WTC11 (cell line): ENCODE measurements at regions not wholly inside any gene's neighbourhood (a gene's known extent, or its start where the extent isn't known, plus 50 kb on each side); places are given as distances from the start of the nearest gene placed in this dataset.

Experiments used
- ATAC-seq: fragments of 200-7000 bp; cut with Tn5 transposase; 2 replicates; pipeline ENCODE4 v1.10.0; 2021; ENCODE audit warnings: mild to moderate bottlenecking, moderate library complexity
- CTCF ChIA-PET: fragments of 300-600 bp; sonication (Branson Sonifier 250); formaldehyde crosslinking; loops from one replicate; lab custom pipeline; 2021; ENCODE audit warnings: antibody characterized with exemption; lab: Charles Lee
- POLR2A ChIA-PET: fragments of 350-600 bp; sonication (Branson Sonifier 250); formaldehyde crosslinking; loops from one replicate; lab custom pipeline; 2021; ENCODE audit warnings: antibody characterized with exemption; lab: Charles Lee
- DNase-seq: peaks from one replicate; pipeline ENCODE4 v3.0.0; 2021; ENCODE audit warnings: low spot score
- H3K27ac Mint-ChIP-seq: 2 replicates; pipeline ENCODE4 v1.8.0; 2021; ENCODE audit warnings: mixed read lengths
- H3K27me3 Mint-ChIP-seq: 2 replicates; pipeline ENCODE4 v1.8.0; 2021; ENCODE audit warnings: low read depth, mild to moderate bottlenecking, moderate library complexity, mixed read lengths
- H3K36me3 Mint-ChIP-seq: 2 replicates; pipeline ENCODE4 v1.8.0; 2021; ENCODE audit warnings: mixed read lengths
- H3K4me1 Mint-ChIP-seq: 2 replicates; pipeline ENCODE4 v1.8.0; 2022; ENCODE audit warnings: mixed read lengths
- H3K4me3 Mint-ChIP-seq: 2 replicates; pipeline ENCODE4 v1.8.0; 2021; ENCODE audit warnings: mild to moderate bottlenecking, moderate library complexity, mixed read lengths
- H3K9me3 Mint-ChIP-seq: 2 replicates; pipeline ENCODE4 v1.8.0; 2021; ENCODE audit warnings: mixed read lengths
- CREM ChIP-seq: sonication (generic); formaldehyde crosslinking; IDR thresholded peaks from 2 replicates; pipeline ENCODE4 v1.8.1; 2022; ENCODE audit warnings: mild to moderate bottlenecking, missing genetic modification reagents, moderate library complexity
- FOXK1 ChIP-seq: sonication (generic); formaldehyde crosslinking; IDR thresholded peaks from 2 replicates; pipeline ENCODE4 v1.8.0; 2022; ENCODE audit warnings: mild to moderate bottlenecking, moderate library complexity, missing genetic modification reagents
- GABPB1 ChIP-seq: sonication (generic); formaldehyde crosslinking; IDR thresholded peaks from 2 replicates; pipeline ENCODE4 v1.8.1; 2023; ENCODE audit warnings: mild to moderate bottlenecking, missing genetic modification reagents
- GRHL2 ChIP-seq: fragments of 250-450 bp; sonication (Bioruptor Pico); IDR thresholded peaks from 2 replicates; pipeline ENCODE4 v1.8.0; 2022; ENCODE audit warnings: mild to moderate bottlenecking, moderate library complexity; ENCODE audit not compliant: insufficient replicate concordance, severe bottlenecking
- HMGA2 ChIP-seq: fragments of 250-450 bp; sonication (Bioruptor Pico); IDR thresholded peaks from 2 replicates; pipeline ENCODE4 v1.4.0; 2021; ENCODE audit warnings: mild to moderate bottlenecking, moderate library complexity
- KAT7 ChIP-seq: sonication (generic); formaldehyde crosslinking; IDR thresholded peaks from 2 replicates; pipeline ENCODE4 v1.8.1; 2023; ENCODE audit warnings: missing genetic modification reagents, mild to moderate bottlenecking, borderline replicate concordance
- MXD4 ChIP-seq: fragments of 250-450 bp; sonication (Bioruptor Pico); IDR thresholded peaks from 2 replicates; pipeline ENCODE4 v1.8.0; 2021; ENCODE audit warnings: mild to moderate bottlenecking, moderate library complexity, borderline replicate concordance
- SOX15 ChIP-seq: fragments of 250-450 bp; sonication (Bioruptor Pico); IDR thresholded peaks from 2 replicates; pipeline ENCODE4 v1.9.0; 2021; ENCODE audit warnings: mild to moderate bottlenecking
- ZNF219 ChIP-seq: sonication (generic); formaldehyde crosslinking; IDR thresholded peaks from 2 replicates; pipeline ENCODE4 v1.8.0; 2023; ENCODE audit warnings: missing genetic modification reagents, mild to moderate bottlenecking, borderline replicate concordance
- ZNF317 ChIP-seq: sonication (generic); formaldehyde crosslinking; IDR thresholded peaks from 2 replicates; pipeline ENCODE4 v1.8.1; 2023; ENCODE audit warnings: low read depth, mild to moderate bottlenecking, moderate library complexity, missing genetic modification reagents, borderline replicate concordance
- ZNF423 ChIP-seq: fragments of 250-450 bp; sonication (Bioruptor Pico); IDR thresholded peaks from 2 replicates; pipeline ENCODE4 v2.1.2; 2022; ENCODE audit warnings: mild to moderate bottlenecking, moderate library complexity
- TF ChIP-seq, protein P1 (sequence below): fragments of 250-450 bp; sonication (Bioruptor Pico); IDR thresholded peaks from 2 replicates; pipeline ENCODE4 v1.8.0; 2021; ENCODE audit warnings: mild to moderate bottlenecking
- TF ChIP-seq, protein P2 (sequence below): sonication (generic); formaldehyde crosslinking; IDR thresholded peaks from 2 replicates; pipeline ENCODE4 v1.8.0; 2022; ENCODE audit warnings: mild to moderate bottlenecking, missing genetic modification reagents
- TF ChIP-seq, protein P3 (sequence below): fragments of 200-600 bp; IDR thresholded peaks from 2 replicates; pipeline ENCODE4 v1.8.0; 2022; ENCODE audit warnings: antibody characterized with exemption
- TF ChIP-seq, protein P4 (sequence below): fragments of 250-450 bp; sonication (Bioruptor Pico); IDR thresholded peaks from 2 replicates; pipeline ENCODE4 v1.9.0; 2021; ENCODE audit warnings: mild to moderate bottlenecking, borderline replicate concordance
- TF ChIP-seq, protein P5 (sequence below): sonication (generic); formaldehyde crosslinking; IDR thresholded peaks from 2 replicates; pipeline ENCODE4 v1.8.0; 2023; ENCODE audit warnings: mild to moderate bottlenecking, missing genetic modification reagents
- TF ChIP-seq, protein P6 (sequence below): fragments of 250-450 bp; sonication (Bioruptor Pico); IDR thresholded peaks from 2 replicates; pipeline ENCODE4 v1.9.0; 2021; ENCODE audit warnings: mild to moderate bottlenecking
- TF ChIP-seq, protein P7 (sequence below): sonication (generic); formaldehyde crosslinking; IDR thresholded peaks from 2 replicates; pipeline ENCODE4 v1.8.1; 2023; ENCODE audit warnings: mild to moderate bottlenecking, missing genetic modification reagents, moderate library complexity
- TF ChIP-seq, protein P8 (sequence below): sonication (generic); formaldehyde crosslinking; IDR thresholded peaks from 2 replicates; pipeline ENCODE4 v1.8.1; 2023; ENCODE audit warnings: mild to moderate bottlenecking, missing genetic modification reagents, borderline replicate concordance
- TF ChIP-seq, protein P9 (sequence below): sonication (generic); formaldehyde crosslinking; IDR thresholded peaks from 2 replicates; pipeline ENCODE4 v1.8.0; 2022; ENCODE audit warnings: mild to moderate bottlenecking, missing genetic modification reagents

DNA sequence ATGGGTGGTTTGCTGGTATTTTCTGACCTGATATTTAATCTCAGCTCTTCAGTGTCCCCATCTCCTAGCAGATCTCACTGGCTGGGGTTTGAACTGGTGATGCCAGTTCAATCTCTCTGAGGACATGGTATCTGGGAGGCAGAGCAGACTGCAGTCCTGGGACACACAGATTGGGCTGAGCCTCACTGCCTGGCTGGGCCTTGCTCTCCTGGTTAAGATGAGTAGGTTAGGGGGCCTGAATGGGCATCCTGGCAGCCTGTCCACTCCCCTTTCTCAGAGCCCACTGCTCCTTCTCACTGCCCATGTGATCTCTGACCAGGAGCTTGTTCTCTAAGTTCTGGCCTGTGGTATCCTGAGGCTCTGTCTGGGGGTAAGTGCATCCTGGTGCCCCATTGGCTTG, 363.4 kb downstream of the GLRX3 start:
- DNase-seq: no peak
- peaks cover 84% of the 10 kb centered on the region for H3K36me3 Mint-ChIP-seq
- H3K9me3 Mint-ChIP-seq: peaks cover 92% of the 10 kb centered on the region
- H3K27me3 Mint-ChIP-seq: peaks cover 25% of the 10 kb centered on the region
- no peak overlapping the region for H3K4me3 Mint-ChIP-seq
- ChIA-PET CTCF (no interaction called here), POLR2A (no interaction called here)
- H3K27ac Mint-ChIP-seq: no peak overlapping the region
- ATAC-seq: no peak
- H3K4me1 Mint-ChIP-seq: no peaks in the 10 kb centered on the region
- no peak for TF ChIP-seq FOXK1 (CRISPR knock-in tag)
- TF ChIP-seq GABPB1 (CRISPR knock-in tag): no peak
- TF ChIP-seq, protein P1, sequence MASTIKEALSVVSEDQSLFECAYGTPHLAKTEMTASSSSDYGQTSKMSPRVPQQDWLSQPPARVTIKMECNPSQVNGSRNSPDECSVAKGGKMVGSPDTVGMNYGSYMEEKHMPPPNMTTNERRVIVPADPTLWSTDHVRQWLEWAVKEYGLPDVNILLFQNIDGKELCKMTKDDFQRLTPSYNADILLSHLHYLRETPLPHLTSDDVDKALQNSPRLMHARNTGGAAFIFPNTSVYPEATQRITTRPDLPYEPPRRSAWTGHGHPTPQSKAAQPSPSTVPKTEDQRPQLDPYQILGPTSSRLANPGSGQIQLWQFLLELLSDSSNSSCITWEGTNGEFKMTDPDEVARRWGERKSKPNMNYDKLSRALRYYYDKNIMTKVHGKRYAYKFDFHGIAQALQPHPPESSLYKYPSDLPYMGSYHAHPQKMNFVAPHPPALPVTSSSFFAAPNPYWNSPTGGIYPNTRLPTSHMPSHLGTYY (CRISPR knock-in tag): no peak
- no peak for TF ChIP-seq CREM (CRISPR knock-in tag)
- no peak for TF ChIP-seq ZNF317
- TF ChIP-seq, protein P2, sequence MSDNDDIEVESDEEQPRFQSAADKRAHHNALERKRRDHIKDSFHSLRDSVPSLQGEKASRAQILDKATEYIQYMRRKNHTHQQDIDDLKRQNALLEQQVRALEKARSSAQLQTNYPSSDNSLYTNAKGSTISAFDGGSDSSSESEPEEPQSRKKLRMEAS (CRISPR knock-in tag): no peak
- TF ChIP-seq, protein P3, sequence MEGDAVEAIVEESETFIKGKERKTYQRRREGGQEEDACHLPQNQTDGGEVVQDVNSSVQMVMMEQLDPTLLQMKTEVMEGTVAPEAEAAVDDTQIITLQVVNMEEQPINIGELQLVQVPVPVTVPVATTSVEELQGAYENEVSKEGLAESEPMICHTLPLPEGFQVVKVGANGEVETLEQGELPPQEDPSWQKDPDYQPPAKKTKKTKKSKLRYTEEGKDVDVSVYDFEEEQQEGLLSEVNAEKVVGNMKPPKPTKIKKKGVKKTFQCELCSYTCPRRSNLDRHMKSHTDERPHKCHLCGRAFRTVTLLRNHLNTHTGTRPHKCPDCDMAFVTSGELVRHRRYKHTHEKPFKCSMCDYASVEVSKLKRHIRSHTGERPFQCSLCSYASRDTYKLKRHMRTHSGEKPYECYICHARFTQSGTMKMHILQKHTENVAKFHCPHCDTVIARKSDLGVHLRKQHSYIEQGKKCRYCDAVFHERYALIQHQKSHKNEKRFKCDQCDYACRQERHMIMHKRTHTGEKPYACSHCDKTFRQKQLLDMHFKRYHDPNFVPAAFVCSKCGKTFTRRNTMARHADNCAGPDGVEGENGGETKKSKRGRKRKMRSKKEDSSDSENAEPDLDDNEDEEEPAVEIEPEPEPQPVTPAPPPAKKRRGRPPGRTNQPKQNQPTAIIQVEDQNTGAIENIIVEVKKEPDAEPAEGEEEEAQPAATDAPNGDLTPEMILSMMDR: no peak
- no peak for TF ChIP-seq GRHL2 (CRISPR knock-in tag)
- no peak for TF ChIP-seq MXD4 (CRISPR knock-in tag)
- TF ChIP-seq HMGA2 (CRISPR knock-in tag): no peak
- TF ChIP-seq, protein P4, sequence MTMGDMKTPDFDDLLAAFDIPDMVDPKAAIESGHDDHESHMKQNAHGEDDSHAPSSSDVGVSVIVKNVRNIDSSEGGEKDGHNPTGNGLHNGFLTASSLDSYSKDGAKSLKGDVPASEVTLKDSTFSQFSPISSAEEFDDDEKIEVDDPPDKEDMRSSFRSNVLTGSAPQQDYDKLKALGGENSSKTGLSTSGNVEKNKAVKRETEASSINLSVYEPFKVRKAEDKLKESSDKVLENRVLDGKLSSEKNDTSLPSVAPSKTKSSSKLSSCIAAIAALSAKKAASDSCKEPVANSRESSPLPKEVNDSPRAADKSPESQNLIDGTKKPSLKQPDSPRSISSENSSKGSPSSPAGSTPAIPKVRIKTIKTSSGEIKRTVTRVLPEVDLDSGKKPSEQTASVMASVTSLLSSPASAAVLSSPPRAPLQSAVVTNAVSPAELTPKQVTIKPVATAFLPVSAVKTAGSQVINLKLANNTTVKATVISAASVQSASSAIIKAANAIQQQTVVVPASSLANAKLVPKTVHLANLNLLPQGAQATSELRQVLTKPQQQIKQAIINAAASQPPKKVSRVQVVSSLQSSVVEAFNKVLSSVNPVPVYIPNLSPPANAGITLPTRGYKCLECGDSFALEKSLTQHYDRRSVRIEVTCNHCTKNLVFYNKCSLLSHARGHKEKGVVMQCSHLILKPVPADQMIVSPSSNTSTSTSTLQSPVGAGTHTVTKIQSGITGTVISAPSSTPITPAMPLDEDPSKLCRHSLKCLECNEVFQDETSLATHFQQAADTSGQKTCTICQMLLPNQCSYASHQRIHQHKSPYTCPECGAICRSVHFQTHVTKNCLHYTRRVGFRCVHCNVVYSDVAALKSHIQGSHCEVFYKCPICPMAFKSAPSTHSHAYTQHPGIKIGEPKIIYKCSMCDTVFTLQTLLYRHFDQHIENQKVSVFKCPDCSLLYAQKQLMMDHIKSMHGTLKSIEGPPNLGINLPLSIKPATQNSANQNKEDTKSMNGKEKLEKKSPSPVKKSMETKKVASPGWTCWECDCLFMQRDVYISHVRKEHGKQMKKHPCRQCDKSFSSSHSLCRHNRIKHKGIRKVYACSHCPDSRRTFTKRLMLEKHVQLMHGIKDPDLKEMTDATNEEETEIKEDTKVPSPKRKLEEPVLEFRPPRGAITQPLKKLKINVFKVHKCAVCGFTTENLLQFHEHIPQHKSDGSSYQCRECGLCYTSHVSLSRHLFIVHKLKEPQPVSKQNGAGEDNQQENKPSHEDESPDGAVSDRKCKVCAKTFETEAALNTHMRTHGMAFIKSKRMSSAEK: no peak
- no peak for TF ChIP-seq KAT7 (CRISPR knock-in tag)
- TF ChIP-seq, protein P5, sequence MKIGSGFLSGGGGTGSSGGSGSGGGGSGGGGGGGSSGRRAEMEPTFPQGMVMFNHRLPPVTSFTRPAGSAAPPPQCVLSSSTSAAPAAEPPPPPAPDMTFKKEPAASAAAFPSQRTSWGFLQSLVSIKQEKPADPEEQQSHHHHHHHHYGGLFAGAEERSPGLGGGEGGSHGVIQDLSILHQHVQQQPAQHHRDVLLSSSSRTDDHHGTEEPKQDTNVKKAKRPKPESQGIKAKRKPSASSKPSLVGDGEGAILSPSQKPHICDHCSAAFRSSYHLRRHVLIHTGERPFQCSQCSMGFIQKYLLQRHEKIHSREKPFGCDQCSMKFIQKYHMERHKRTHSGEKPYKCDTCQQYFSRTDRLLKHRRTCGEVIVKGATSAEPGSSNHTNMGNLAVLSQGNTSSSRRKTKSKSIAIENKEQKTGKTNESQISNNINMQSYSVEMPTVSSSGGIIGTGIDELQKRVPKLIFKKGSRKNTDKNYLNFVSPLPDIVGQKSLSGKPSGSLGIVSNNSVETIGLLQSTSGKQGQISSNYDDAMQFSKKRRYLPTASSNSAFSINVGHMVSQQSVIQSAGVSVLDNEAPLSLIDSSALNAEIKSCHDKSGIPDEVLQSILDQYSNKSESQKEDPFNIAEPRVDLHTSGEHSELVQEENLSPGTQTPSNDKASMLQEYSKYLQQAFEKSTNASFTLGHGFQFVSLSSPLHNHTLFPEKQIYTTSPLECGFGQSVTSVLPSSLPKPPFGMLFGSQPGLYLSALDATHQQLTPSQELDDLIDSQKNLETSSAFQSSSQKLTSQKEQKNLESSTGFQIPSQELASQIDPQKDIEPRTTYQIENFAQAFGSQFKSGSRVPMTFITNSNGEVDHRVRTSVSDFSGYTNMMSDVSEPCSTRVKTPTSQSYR (CRISPR knock-in tag): no peak
- TF ChIP-seq ZNF219 (CRISPR knock-in tag): no peak
- TF ChIP-seq, protein P6, sequence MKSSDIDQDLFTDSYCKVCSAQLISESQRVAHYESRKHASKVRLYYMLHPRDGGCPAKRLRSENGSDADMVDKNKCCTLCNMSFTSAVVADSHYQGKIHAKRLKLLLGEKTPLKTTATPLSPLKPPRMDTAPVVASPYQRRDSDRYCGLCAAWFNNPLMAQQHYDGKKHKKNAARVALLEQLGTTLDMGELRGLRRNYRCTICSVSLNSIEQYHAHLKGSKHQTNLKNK: no peak
- TF ChIP-seq, protein P7, sequence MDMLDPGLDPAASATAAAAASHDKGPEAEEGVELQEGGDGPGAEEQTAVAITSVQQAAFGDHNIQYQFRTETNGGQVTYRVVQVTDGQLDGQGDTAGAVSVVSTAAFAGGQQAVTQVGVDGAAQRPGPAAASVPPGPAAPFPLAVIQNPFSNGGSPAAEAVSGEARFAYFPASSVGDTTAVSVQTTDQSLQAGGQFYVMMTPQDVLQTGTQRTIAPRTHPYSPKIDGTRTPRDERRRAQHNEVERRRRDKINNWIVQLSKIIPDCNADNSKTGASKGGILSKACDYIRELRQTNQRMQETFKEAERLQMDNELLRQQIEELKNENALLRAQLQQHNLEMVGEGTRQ (CRISPR knock-in tag): no peak
- no peak for TF ChIP-seq ZNF423 (CRISPR knock-in tag)
- TF ChIP-seq SOX15 (CRISPR knock-in tag): no peak
- TF ChIP-seq, protein P8, sequence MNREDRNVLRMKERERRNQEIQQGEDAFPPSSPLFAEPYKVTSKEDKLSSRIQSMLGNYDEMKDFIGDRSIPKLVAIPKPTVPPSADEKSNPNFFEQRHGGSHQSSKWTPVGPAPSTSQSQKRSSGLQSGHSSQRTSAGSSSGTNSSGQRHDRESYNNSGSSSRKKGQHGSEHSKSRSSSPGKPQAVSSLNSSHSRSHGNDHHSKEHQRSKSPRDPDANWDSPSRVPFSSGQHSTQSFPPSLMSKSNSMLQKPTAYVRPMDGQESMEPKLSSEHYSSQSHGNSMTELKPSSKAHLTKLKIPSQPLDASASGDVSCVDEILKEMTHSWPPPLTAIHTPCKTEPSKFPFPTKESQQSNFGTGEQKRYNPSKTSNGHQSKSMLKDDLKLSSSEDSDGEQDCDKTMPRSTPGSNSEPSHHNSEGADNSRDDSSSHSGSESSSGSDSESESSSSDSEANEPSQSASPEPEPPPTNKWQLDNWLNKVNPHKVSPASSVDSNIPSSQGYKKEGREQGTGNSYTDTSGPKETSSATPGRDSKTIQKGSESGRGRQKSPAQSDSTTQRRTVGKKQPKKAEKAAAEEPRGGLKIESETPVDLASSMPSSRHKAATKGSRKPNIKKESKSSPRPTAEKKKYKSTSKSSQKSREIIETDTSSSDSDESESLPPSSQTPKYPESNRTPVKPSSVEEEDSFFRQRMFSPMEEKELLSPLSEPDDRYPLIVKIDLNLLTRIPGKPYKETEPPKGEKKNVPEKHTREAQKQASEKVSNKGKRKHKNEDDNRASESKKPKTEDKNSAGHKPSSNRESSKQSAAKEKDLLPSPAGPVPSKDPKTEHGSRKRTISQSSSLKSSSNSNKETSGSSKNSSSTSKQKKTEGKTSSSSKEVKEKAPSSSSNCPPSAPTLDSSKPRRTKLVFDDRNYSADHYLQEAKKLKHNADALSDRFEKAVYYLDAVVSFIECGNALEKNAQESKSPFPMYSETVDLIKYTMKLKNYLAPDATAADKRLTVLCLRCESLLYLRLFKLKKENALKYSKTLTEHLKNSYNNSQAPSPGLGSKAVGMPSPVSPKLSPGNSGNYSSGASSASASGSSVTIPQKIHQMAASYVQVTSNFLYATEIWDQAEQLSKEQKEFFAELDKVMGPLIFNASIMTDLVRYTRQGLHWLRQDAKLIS (CRISPR knock-in tag): no peak
- TF ChIP-seq, protein P9, sequence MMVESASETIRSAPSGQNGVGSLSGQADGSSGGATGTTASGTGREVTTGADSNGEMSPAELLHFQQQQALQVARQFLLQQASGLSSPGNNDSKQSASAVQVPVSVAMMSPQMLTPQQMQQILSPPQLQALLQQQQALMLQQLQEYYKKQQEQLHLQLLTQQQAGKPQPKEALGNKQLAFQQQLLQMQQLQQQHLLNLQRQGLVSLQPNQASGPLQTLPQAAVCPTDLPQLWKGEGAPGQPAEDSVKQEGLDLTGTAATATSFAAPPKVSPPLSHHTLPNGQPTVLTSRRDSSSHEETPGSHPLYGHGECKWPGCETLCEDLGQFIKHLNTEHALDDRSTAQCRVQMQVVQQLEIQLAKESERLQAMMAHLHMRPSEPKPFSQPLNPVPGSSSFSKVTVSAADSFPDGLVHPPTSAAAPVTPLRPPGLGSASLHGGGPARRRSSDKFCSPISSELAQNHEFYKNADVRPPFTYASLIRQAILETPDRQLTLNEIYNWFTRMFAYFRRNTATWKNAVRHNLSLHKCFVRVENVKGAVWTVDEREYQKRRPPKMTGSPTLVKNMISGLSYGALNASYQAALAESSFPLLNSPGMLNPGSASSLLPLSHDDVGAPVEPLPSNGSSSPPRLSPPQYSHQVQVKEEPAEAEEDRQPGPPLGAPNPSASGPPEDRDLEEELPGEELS (CRISPR knock-in tag): no peak
